ENCODE measurements at regions not wholly inside any gene's neighbourhood (a gene's known extent, or its start where the extent isn't known, plus 50 kb on each side); places are given as distances from the start of the nearest gene placed in this dataset.

DNA sequence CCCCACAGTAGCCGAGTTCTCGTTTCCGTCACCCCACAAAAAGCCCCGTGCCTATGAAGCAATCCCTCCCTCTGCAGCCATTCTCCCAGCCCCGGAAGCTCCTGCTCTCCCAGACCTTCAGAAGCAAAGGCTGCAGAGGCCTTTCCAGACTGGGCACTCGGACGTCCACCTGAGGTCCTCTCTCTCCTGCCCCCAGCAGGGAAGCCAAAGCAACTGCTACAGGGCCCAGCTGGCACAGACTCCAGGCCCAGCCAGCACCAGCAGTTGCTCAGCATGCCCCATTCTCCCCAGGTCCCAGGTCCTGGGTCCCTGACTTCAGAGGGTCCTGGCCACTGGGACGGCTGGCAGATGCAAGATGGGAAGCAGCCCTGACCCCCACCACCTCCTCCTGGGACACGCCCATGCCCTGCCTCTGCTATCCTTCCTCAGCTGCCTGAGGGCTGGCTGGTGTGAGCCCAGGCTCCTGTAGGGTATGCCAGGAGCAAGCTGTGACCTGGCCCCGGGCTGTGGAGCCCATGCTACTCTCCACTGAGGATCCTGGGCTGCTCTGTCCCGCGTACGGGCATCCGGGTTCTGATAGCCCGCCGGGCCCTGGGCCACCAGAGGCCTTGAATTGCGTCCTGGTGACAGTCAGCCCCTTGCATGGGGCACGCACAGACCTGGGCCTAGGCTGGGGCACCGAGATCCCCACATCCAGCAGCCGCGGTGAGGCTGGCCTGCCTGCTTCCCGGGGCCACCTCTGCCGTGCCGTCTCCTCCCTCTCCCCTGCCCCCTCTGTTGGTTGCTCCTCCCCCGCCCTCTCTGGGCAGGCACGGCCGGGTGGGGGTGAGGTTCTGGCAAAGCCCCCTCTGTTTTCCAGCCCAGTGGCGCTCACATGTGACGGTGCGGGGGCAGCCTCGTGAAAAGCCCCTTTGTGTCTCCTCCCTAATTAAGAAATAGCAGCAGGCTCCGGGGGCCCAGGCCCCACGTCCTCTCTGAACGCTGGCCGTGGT, 1310.3 kb downstream of the BRD1 start:
- no peak for DNase-seq

GRCh38 chr22:48516571-48516970, 1311.1 kb downstream of the BRD1 start:
- DNase-seq = no peak

DNA sequence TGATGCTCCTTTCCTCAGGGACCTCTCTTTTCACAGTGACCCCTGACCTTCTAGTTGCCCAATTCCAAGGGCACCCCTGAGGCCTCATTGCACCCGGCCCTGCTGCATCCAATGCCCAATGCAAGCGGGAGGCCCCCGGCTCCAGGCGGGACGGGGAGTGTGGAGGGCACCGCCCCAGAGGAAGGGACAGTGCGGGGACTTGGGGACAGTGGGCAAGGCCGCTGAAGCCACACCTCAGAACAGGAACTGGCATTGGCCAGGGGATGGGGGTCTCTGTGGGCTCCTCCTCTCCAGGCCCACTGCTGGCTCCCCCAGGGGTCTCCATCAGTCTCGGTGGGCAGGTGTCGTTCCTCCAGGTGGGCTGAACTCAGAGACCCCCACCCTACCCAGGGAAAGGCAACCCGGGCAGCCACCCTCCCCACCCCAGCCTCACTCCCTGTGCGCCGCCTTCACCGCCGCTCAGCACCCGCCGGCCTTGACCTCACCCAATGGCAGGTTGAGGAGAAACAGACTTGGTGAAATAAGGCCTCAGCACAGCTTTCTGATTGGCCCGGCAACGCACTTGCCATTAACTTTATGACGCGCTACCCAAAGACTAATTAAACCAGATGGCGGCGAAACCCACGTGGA, 1312.0 kb downstream of the BRD1 start:
- DNase-seq = no peak

GRCh38 chr22:48513929-48514328, 1313.7 kb downstream of the BRD1 start:
- no peak for DNase-seq

DNA sequence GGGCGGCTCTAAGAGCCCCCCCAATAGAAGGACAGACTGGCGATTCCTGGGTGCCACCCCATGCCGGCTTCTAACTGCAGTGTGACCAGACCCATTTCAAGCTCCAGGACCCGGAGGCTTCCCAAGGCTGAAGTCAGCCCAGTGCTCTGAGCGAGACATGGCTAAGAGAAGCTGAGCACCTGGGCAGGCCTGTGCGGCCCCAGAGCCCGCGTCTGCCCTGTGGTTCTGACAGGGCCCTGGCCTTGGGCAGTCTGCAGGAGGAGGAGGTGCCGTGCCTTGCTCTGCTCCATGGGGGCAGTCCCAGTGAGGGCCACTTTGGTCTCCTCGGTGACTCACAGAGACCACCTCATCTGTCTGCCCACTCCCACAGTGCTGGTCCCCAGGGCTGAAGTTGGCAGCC, 1314.2 kb downstream of the BRD1 start:
- no peak for DNase-seq

DNA sequence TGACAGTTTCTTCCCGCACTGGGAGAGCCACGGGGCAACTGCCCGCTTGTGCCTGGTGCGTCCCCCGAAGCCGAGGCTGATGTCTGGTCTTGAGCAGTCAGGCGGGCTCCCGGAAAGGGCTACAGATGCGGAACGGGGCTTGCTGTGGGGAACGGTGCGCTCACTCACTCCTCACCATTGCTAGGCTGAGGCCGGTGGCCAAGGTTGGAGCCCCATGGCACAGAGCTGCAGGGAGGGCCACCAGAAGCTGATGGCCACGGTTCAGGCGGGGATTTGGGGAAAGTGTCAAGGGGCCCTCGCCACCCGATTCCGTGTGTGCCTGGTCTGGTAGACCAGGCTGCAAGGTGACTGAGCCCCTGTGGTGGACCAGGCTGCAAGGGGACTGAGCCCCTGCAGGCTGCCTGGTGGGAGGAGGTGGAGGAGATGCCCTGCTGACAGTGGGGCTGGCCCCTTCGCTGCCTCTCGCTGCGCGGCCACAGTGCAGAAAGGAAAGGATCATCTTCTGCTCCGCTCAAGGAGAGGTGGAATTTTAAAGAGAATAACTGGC, 1315.8 kb downstream of the BRD1 start:
- no peak for DNase-seq

DNA sequence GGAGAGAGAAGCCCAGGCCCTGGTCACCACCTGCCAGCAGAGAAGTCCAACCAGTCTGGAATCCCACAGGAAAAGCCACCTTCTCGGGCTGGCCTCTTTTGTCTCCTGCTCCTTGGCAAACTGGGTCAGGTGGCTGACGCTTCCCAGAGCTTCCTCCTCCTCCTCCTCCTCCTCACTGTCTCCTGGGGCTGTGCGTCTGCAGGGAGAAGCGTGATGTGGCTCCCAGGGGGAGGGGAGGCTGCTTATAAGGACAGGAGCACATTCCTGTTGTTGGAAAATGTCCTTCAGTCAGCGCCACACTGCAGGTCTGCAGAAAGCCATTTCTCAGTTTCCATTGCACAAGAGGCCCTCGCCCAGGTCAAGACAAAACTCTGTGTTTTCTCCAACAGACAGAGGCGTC, 1316.5 kb downstream of the BRD1 start:
- no peak for DNase-seq

GRCh38 chr22:48510599-48510998, 1317.1 kb downstream of the BRD1 start:
- no peak for DNase-seq

GRCh38 chr22:48507595-48508350, 1319.9 kb downstream of the BRD1 start:
- no peak for DNase-seq

DNA sequence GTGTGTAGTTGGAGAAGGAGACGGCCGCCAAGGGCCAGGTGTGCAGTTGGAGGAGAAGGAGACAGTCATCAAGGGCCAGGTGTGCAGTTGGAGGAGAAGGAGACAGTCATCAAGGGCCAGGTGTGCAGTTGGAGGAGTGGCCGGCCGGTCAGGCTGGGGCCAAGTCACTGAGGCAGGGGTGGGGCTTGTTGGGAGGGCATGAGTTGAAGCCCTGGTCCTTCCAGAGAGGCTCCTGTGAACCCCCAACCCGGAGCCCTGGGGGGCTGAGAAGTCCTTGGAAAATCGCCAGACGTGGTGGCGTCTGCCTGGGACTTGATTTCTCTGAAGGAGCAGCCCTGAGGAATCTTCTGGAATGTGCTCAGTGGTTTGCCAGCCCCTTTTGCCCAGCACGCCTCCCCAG, 1320.5 kb downstream of the BRD1 start:
- DNase-seq = no peak

- DNase-seq = no peak
These were observed 1321.0 kb downstream of the BRD1 start for GRCh38 chr22:48506506-48507145.

DNA sequence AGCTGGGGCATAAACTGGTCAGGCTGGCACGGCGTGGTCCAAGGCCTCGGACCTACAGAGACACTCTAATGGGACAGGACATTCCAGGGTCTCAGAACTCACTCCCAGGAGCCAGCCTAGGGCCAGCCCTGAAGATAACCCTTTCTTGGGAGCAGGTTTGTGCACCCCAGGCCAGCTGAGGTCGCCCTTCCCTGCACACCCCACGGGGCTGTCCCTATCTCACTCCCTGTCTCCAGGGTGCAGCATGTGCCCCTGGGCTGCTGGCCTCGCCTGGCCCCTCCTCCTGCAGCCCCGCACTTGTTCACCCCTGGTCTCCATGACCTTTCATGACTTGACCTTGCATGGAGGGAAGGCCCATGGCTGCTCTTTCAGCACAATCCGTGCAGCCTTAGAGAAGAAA, 1321.8 kb downstream of the BRD1 start:
- no peak for DNase-seq

GRCh38 chr22:48504519-48505140, 1323.0 kb downstream of the BRD1 start:
- DNase-seq = no peak

DNA sequence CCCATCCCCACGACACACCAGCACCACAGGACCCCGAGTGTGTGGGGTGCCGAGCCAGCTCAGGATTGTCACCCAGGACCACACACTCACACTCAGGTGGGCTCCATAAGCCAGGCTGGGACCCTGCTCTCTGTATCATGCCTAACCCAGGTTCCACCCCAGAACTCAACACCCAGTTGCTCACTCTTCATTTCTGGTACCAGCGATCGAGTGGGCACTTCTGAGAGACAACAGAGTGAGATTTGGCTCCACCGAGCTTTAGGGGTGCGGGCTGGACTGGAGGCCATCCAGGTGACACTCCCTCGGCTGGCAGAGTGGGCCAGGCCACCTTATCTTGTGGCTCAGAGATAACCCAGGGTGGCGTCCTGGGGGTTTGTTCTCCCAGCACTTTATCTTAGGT, 1323.8 kb downstream of the BRD1 start:
- no peak for DNase-seq

GRCh38 chr22:48503035-48503625, 1324.5 kb downstream of the BRD1 start:
- no peak for DNase-seq

- no peak for DNase-seq
These were observed 1326.4 kb downstream of the BRD1 start for GRCh38 chr22:48501231-48501750.

DNA sequence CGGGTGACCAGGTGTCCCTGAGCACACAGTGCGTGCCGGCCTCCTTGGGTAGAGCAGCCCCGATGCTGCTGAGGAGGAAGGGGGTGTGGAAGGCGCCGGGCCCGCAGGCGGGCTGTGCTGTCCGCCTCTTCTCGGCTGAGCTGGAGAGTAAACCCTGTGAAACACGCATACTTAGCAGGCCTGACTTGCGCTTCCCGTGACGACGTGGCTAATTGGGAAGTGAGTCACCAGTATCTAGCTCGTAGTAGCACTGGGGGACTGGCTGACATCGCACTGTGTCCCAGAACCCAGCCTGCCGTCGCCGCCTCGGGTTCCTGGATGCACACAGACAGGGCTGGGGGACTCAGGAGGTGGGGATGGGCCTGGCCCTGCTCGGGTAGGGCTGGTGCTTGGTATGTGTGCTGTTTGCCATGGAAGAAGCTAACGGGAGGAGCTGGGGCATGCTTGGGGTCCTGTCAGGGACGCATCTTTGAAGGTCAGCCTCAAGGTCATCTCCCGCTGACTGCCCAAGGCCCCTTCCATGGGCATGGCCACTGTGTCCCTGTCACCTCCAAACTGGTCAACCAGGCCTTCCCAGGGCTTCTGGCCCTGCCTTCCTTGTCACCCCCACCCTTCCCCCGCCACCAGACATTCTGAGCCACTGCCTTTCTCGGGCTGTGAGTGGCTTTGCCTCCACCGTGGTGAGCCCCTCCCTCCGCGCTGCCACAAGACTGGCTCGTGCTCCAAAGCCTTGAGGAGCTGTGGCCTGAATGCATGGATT, 1327.0 kb downstream of the BRD1 start:
- DNase-seq = no peak

DNA sequence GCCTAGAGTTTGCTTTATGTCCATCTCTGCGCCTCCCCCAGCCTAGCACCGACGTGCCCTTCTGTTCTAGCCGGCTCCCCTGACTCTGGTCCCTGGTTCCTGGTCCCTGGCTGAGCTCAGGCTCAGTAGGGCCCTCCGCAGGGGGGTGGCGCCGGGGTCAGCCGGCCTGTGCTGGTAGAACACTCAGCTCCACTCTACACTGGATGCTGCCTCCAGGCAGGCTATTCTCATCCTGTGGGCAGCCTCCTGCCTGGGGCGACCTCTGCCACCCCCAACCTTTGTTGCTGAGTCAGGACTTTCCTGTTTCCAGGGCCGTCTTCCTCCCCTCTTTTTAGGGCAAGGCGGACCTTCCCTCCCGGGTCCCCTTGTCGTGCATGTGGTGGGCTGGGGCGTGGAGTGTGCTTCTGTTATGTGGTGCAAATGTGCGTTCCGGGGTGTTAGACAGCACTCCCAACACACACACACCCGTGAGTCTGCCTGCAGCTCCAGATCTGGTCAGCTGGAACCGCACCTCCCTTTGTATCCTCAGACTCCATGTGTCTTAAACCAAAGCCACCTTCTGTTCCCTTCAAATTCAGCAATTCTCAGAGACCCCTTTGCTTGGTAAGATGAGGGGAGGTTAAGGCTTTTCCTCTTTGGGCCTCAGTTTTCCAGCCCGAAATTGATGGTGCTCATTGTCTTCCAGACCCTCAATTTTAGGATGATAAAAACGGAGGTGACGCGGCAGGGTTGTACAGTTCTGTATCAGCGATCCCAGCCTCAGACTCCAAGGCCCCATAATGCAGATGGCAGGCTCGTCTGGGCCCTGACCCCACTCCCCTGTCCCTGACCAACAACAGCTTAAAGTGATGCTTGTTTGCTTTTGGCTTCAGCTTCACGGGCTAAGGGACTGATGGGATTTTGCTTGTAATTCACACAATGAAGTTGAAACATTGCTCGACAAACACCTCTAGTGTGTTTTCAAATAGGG, 1327.9 kb downstream of the BRD1 start:
- DNase-seq = no peak

DNA sequence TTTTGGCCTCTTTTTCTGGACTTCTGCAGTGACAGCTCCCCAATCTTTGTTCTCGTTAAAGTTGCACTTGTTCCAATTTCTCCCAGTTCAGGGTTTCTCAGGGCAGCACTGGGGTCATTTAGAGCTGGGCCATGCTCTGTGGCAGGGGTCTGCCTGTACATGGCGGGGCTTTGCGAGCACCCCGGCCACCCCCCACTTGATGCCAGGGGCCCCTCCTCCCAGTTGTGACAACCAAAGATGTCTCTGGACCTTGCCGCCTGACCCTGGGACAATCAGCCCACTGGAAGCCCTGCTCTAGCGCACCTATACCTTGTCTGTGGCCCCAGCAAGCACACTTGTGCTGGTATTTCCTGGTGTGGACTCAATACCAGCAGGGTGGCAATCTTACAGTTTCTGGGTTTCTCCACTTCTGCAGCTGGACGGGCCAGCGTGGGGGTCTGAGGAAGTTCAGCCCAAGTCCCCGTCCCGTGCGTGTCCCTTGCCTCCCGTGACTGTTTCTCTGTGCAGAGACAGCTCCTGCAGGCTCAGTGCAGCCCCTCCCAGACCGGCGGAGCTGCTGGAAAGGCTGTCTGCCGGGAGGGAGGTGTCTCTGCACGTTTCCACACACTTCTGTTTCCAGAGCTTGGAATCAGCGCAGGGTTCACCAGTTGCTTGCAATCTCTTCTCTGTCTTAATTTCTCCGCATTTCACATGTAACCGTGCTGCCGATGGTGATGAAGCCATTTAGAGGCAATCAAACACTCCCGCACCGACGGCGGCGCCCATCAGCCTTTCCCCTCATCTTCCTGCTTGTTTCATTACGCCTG, 1328.9 kb downstream of the BRD1 start:
- no peak for DNase-seq

Measured in NCI-H187 (cell line).